ENCODE measurements at regions not wholly inside any gene's neighbourhood (a gene's known extent, or its start where the extent isn't known, plus 50 kb on each side); places are given as distances from the start of the nearest gene placed in this dataset.

- TF ChIP-seq CTCF (conservative IDR thresholded peaks at IDR 0.05) = no peak
- no peak for TF ChIP-seq ZFX (IDR thresholded peaks at IDR 0.05)
Observed at GRCh38 chr17:68776451-68776850, 175.3 kb upstream of the FAM20A start.
